OCI-LY3 (cell line): ENCODE measurements at regions not wholly inside any gene's neighbourhood (a gene's known extent, or its start where the extent isn't known, plus 50 kb on each side); places are given as distances from the start of the nearest gene placed in this dataset.

Source experiments
- H2AFZ ChIP-seq: fragments of 200-600, 300-600 bp; shearing (Covaris generic); 2 replicates; pipeline ENCODE4 v1.6.0; 2014; ENCODE audit warnings: antibody characterized with exemption, low read depth, low read length
- H3K27ac ChIP-seq: fragments of 200-600, 300-600 bp; sonication (generic); 2 replicates; pipeline ENCODE4 v1.5.1; 2014; ENCODE audit warnings: mild to moderate bottlenecking, low read length, moderate library complexity, mixed read lengths
- H3K27me3 ChIP-seq: fragments of 200-600, 300-600 bp; sonication (generic); 2 replicates; pipeline ENCODE4 v1.6.1; 2014; ENCODE audit warnings: low read depth, low read length, mixed read lengths
- H3K36me3 ChIP-seq: fragments of 200-600, 300-600 bp; sonication (generic); replicated peaks from 2 replicates; pipeline ENCODE3; 2014; ENCODE audit warnings: low read depth, low read length, mixed read lengths
- H3K4me1 ChIP-seq: fragments of 300-600, 200-600 bp; sonication (generic); 2 replicates; pipeline ENCODE4 v1.6.1; 2014; ENCODE audit warnings: low read length, mixed read lengths
- H3K4me2 ChIP-seq: fragments of 200-600, 300-600 bp; sonication (generic); 2 replicates; pipeline ENCODE4 v1.6.1; 2014; ENCODE audit warnings: low read length, mixed read lengths
- H3K4me3 ChIP-seq: fragments of 300-600, 200-600 bp; sonication (generic); 2 replicates; pipeline ENCODE4 v1.5.1; 2014; ENCODE audit warnings: antibody characterized with exemption, mild to moderate bottlenecking, low read length, moderate library complexity
- H3K79me2 ChIP-seq: fragments of 300-600, 200-600 bp; shearing (Covaris generic); 2 replicates; pipeline ENCODE4 v1.6.1; 2014; ENCODE audit warnings: mild to moderate bottlenecking, low read length, mixed read lengths
- H3K9ac ChIP-seq: fragments of 300-600, 200-600 bp; shearing (Covaris generic); 2 replicates; pipeline ENCODE4 v1.6.0; 2014; ENCODE audit warnings: mild to moderate bottlenecking, low read length, moderate library complexity
- H3K9me3 ChIP-seq: fragments of 200-600, 300-600 bp; shearing (Covaris generic); 2 replicates; pipeline ENCODE4 v1.6.1; 2014; ENCODE audit warnings: low read length, mixed read lengths; ENCODE audit not compliant: insufficient read depth
- H4K20me1 ChIP-seq: fragments of 200-600, 300-600 bp; sonication (generic); 2 replicates; pipeline ENCODE4 v1.6.1; 2016; ENCODE audit warnings: low read length, mixed read lengths; ENCODE audit not compliant: insufficient read depth
- CTCF ChIP-seq: fragments of 200-600, 300-600 bp; sonication (generic); IDR thresholded peaks from 2 replicates; pipeline ENCODE4 v1.5.1; 2014; ENCODE audit warnings: antibody characterized with exemption, low read length, low read depth
- EZH2phosphoT487 ChIP-seq: fragments of 200-600 bp; shearing (Covaris generic); IDR thresholded peaks from 2 replicates; pipeline ENCODE4 v1.6.1; 2018; ENCODE audit warnings: antibody characterized with exemption, mixed run types, low read depth

GRCh38 chr9:119092125-119092524 lies 277.1 kb downstream of the BRINP1 start:
- no peak overlapping the region for H3K4me2 ChIP-seq
- H3K4me1 ChIP-seq: no peaks in the 10 kb centered on the region
- no peaks in the 10 kb centered on the region for H4K20me1 ChIP-seq
- H3K27ac ChIP-seq: no peak overlapping the region
- H3K9ac ChIP-seq: no peak overlapping the region
- no peak overlapping the region for H3K4me3 ChIP-seq
- TF ChIP-seq CTCF: no peak
- TF ChIP-seq EZH2phosphoT487: no peak
- no peak overlapping the region for H2AFZ ChIP-seq
- H3K79me2 ChIP-seq: no peaks in the 10 kb centered on the region
- H3K27me3 ChIP-seq: no peaks in the 10 kb centered on the region
- no peaks in the 10 kb centered on the region for H3K9me3 ChIP-seq
- H3K36me3 ChIP-seq: no peaks in the 10 kb centered on the region

GRCh38 chr9:119094086-119094485 lies 275.1 kb downstream of the BRINP1 start:
- Histone ChIP-seq H3K36me3 (no peaks in the 10 kb centered on the region), H3K79me2 (no peaks in the 10 kb centered on the region), H3K4me2 (no peak overlapping the region), H3K4me1 (no peaks in the 10 kb centered on the region), H2AFZ (no peak overlapping the region), H4K20me1 (no peaks in the 10 kb centered on the region), H3K4me3 (no peak overlapping the region), H3K9ac (no peak overlapping the region), H3K27me3 (no peaks in the 10 kb centered on the region), H3K9me3 (no peaks in the 10 kb centered on the region), H3K27ac (no peak overlapping the region)
- TF ChIP-seq CTCF: no peak
- no peak for TF ChIP-seq EZH2phosphoT487

- H3K79me2 ChIP-seq: no peaks in the 10 kb centered on the region
- H3K36me3 ChIP-seq: no peaks in the 10 kb centered on the region
- no peak for TF ChIP-seq EZH2phosphoT487
- no peak for TF ChIP-seq CTCF
- H3K9me3 ChIP-seq: no peaks in the 10 kb centered on the region
- H3K27me3 ChIP-seq: no peaks in the 10 kb centered on the region
- H3K4me1 ChIP-seq: no peaks in the 10 kb centered on the region
- no peaks in the 10 kb centered on the region for H4K20me1 ChIP-seq
- no peak overlapping the region for H2AFZ ChIP-seq
- no peak overlapping the region for H3K9ac ChIP-seq
- H3K4me3 ChIP-seq: no peak overlapping the region
- no peak overlapping the region for H3K27ac ChIP-seq
- H3K4me2 ChIP-seq: no peak overlapping the region
These were observed 274.2 kb downstream of the BRINP1 start for GRCh38 chr9:119095072-119095471.

GRCh38 chr9:119101048-119101447 lies 268.2 kb downstream of the BRINP1 start:
- H3K4me1 ChIP-seq: no peaks in the 10 kb centered on the region
- H3K4me2 ChIP-seq: no peak overlapping the region
- no peak overlapping the region for H3K27ac ChIP-seq
- TF ChIP-seq CTCF (no peak), EZH2phosphoT487 (no peak)
- no peaks in the 10 kb centered on the region for H3K9me3 ChIP-seq
- H3K9ac ChIP-seq: no peak overlapping the region
- no peak overlapping the region for H2AFZ ChIP-seq
- H4K20me1 ChIP-seq: no peaks in the 10 kb centered on the region
- no peak overlapping the region for H3K4me3 ChIP-seq
- H3K27me3 ChIP-seq: no peaks in the 10 kb centered on the region
- no peaks in the 10 kb centered on the region for H3K79me2 ChIP-seq
- H3K36me3 ChIP-seq: no peaks in the 10 kb centered on the region
